ENCODE measurements at regions not wholly inside any gene's neighbourhood (a gene's known extent, or its start where the extent isn't known, plus 50 kb on each side); places are given as distances from the start of the nearest gene placed in this dataset.

DNA sequence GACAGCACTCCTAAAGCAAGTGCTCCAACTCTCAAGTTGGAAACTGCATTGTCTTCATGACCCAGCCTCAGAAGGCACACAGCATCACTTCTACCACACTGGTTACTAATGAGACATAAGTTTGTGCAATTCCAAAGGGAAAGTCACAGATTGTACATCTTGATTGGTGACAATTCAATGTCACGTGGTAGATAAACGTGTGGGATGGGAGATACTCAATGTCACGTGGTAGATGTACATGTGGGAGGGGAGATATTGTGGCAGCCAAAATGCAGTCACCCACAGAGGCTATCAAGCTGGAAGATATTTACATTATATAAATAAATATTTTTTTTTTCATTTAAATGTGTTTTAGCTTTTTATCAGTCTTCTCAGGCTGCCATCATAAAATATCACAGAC, 393.3 kb downstream of the KIF16B start:
- H3K27ac ChIP-seq, result no peak overlapping the region
- ChIA-PET CTCF (no interaction called here), POLR2A (ENCODE audit: low non-redundant PET) (no interaction called here)
- no peak for DNase-seq (ENCODE audit: low spot score)
- TF ChIP-seq, protein P1, sequence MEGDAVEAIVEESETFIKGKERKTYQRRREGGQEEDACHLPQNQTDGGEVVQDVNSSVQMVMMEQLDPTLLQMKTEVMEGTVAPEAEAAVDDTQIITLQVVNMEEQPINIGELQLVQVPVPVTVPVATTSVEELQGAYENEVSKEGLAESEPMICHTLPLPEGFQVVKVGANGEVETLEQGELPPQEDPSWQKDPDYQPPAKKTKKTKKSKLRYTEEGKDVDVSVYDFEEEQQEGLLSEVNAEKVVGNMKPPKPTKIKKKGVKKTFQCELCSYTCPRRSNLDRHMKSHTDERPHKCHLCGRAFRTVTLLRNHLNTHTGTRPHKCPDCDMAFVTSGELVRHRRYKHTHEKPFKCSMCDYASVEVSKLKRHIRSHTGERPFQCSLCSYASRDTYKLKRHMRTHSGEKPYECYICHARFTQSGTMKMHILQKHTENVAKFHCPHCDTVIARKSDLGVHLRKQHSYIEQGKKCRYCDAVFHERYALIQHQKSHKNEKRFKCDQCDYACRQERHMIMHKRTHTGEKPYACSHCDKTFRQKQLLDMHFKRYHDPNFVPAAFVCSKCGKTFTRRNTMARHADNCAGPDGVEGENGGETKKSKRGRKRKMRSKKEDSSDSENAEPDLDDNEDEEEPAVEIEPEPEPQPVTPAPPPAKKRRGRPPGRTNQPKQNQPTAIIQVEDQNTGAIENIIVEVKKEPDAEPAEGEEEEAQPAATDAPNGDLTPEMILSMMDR (conservative IDR thresholded peaks at IDR 0.05; ENCODE audit: low read depth), result no peak

DNA sequence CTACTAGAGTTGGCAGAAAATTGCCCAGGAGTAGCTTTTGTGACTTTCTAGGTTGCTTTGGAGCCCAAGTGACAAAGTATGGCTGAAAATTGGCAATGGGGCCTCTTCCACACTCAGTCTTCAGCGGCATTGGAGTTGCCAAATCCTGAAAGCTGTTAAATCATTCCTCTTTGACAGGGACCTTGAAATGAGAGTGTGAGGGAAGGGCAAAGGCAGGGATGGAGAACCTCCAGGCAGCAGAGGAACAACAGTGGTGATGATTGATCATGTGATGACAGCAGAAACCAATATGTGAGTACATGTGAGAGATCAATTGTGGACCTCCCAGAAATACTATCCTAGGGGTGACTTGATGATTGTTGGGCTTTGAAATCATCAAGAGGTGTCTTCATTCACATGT, 393.9 kb downstream of the KIF16B start:
- H3K27ac ChIP-seq, result no peak overlapping the region
- ChIA-PET CTCF (no interaction called here), POLR2A (ENCODE audit: low non-redundant PET) (no interaction called here)
- TF ChIP-seq, protein P1 (conservative IDR thresholded peaks at IDR 0.05; ENCODE audit: low read depth), result no peak
- no peak for DNase-seq (ENCODE audit: low spot score)

DNA sequence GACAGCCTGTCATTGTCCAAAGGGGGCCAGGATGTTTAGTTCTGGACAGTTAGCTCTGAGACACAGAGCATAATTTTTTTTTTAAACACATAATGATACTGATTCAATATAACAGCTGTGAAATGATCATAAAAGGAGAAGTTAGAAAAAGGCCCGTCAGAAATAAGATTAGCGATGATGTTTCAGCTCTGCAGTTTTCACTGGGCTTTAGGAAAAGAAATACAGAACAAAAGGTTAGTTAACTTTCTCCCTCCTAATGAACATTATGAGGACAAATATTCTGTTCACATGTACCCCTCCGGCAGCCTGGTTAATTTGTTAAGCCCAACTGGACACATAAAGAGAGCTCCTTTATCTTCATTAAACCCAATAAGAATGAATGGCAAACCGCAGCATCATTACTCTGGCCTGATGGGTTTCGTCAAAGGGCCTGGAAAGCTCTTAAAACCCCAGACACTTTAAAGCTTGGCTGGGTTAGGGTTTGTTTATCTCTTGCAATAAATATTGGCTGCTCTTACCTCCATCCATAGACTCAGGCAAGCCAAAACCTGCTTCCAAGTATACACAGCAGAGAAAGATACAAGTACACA, 394.6 kb downstream of the KIF16B start:
- ChIA-PET CTCF (no interaction called here), POLR2A (ENCODE audit: low non-redundant PET) (no interaction called here)
- no peak for DNase-seq (ENCODE audit: low spot score)
- H3K27ac ChIP-seq, result no peak overlapping the region
- TF ChIP-seq, protein P1 (conservative IDR thresholded peaks at IDR 0.05; ENCODE audit: low read depth), result no peak

DNA sequence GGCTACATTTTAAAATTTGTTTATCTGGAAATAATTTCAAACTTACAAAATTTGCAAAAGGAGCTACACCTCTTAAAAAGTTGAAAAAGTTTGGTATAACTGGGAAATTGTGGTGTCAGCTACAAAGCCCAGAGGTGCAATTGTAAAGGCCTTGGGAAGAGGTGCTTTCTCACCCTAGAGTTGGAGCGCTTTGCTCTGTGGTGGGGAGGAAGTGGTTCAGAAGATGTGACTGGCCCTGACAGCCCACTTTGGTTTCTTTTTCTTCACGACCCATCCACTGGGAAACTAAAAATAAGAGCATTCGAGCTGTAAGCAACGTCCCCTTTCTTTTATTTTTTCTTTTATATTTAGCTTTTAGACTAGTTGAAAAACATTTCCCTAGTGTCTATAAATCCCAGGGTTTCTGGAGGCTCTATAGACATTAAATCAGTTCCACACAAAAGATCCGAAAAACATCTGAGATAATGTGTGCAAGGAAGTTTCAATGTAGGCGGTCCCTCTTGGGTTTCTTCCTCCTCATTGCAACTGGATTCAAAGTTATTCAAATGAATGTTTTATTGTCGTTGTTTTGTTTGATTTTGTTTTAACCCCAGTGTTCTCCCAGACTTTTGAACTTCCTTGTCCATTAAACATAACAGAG, 397.8 kb downstream of the KIF16B start:
- ChIA-PET CTCF (no interaction called here), POLR2A (ENCODE audit: low non-redundant PET) (no interaction called here)
- no peak overlapping the region for H3K27ac ChIP-seq
- DNase-seq (ENCODE audit: low spot score), result no peak
- TF ChIP-seq, protein P1 (conservative IDR thresholded peaks at IDR 0.05; ENCODE audit: low read depth), result no peak

DNA sequence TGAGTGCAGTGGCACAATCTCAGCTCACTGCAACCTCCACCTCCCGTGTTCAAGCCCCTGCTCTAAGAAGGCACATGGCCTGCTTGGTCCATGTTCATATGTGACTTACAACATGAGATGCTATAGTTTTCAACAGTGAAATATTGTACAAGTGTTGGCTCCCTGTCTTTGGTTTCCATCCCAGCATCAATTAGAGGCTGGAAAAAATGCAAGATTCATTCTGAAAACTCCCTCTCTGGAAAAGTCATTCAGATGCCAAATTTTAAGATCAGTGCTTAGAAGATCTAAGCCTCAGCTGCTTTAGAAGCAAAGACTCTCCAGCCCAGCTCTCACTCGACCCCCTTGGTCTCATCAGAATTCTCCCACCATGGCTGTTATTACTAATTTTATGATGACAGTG, 398.9 kb downstream of the KIF16B start:
- ChIA-PET POLR2A (ENCODE audit: low non-redundant PET) (no interaction called here), CTCF (no interaction called here)
- TF ChIP-seq, protein P1 (conservative IDR thresholded peaks at IDR 0.05; ENCODE audit: low read depth), result no peak
- DNase-seq (ENCODE audit: low spot score), result no peak
- no peak overlapping the region for H3K27ac ChIP-seq

DNA sequence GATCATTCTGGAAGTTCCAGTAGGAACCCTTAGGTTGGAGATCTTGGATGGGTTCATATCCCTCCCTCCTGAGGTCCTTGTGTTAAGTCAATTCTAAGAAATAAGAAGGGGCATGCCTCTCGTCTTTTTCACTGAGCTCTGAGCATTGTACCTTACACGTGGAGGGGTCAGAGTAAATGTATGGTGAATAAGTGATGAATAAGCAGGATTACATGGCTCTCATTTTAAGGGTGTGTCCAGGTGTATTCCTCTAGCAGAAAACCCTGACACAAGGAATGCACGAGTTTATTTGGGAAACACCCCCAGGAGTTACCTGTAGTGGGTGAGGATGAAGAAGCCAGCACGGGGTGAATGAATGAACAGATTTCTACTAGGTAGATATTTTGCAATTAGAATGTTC, 400.2 kb downstream of the KIF16B start:
- ChIA-PET POLR2A (ENCODE audit: low non-redundant PET) (no interaction called here), CTCF (no interaction called here)
- TF ChIP-seq, protein P1 (conservative IDR thresholded peaks at IDR 0.05; ENCODE audit: low read depth), result no peak
- no peak for DNase-seq (ENCODE audit: low spot score)
- no peak overlapping the region for H3K27ac ChIP-seq
